ENCODE measurements at regions not wholly inside any gene's neighbourhood (a gene's known extent, or its start where the extent isn't known, plus 50 kb on each side); places are given as distances from the start of the nearest gene placed in this dataset.

- no peak for DNase-seq (ENCODE audit: low read depth in 2 of 2)
These were observed 200.9 kb upstream of the RAB6C start for GRCh38 chr2:129778584-129778877.

- DNase-seq (ENCODE audit: low read depth in 2 of 2): no peak
These were observed 199.7 kb upstream of the RAB6C start for GRCh38 chr2:129779783-129780182.

- DNase-seq (ENCODE audit: low read depth in 2 of 2): no peak
These were observed 198.9 kb upstream of the RAB6C start for GRCh38 chr2:129780316-129781270.

GRCh38 chr2:129781749-129782632 lies 197.5 kb upstream of the RAB6C start:
- no peak for DNase-seq (ENCODE audit: low read depth in 2 of 2)

GRCh38 chr2:129782633-129782990 lies 196.9 kb upstream of the RAB6C start:
- no peak for DNase-seq (ENCODE audit: low read depth in 2 of 2)

GRCh38 chr2:129784486-129784885 lies 195.0 kb upstream of the RAB6C start:
- DNase-seq (ENCODE audit: low read depth in 2 of 2): no peak

GRCh38 chr2:129791712-129792111 lies 187.8 kb upstream of the RAB6C start:
- no peak for DNase-seq (ENCODE audit: low read depth in 2 of 2)

- DNase-seq (ENCODE audit: low read depth in 2 of 2): no peak
These were observed 186.0 kb upstream of the RAB6C start for GRCh38 chr2:129793431-129793902.

GRCh38 chr2:129794116-129794515 lies 185.3 kb upstream of the RAB6C start:
- no peak for DNase-seq (ENCODE audit: low read depth in 2 of 2)

GRCh38 chr2:129794540-129794939 lies 184.9 kb upstream of the RAB6C start:
- no peak for DNase-seq (ENCODE audit: low read depth in 2 of 2)

- no peak for DNase-seq (ENCODE audit: low read depth in 2 of 2)
These were observed 183.2 kb upstream of the RAB6C start for GRCh38 chr2:129796225-129796624.

GRCh38 chr2:129796801-129797488 lies 182.5 kb upstream of the RAB6C start:
- no peak for DNase-seq (ENCODE audit: low read depth in 2 of 2)

- DNase-seq (ENCODE audit: low read depth in 2 of 2): no peak
These were observed 181.8 kb upstream of the RAB6C start for GRCh38 chr2:129797489-129798300.

GRCh38 chr2:129798301-129798581 lies 181.2 kb upstream of the RAB6C start:
- DNase-seq (ENCODE audit: low read depth in 2 of 2): no peak

- DNase-seq (ENCODE audit: low read depth in 2 of 2): no peak
These were observed 180.8 kb upstream of the RAB6C start for GRCh38 chr2:129798626-129799025.

GRCh38 chr2:129799036-129799958 lies 180.2 kb upstream of the RAB6C start:
- no peak for DNase-seq (ENCODE audit: low read depth in 2 of 2)

GRCh38 chr2:129800285-129800684 lies 179.2 kb upstream of the RAB6C start:
- DNase-seq (ENCODE audit: low read depth in 2 of 2): no peak

GRCh38 chr2:129800686-129801085 lies 178.8 kb upstream of the RAB6C start:
- DNase-seq (ENCODE audit: low read depth in 2 of 2): no peak

- peak; percentile 55 to 56 for DNase-seq (ENCODE audit: low read depth in 2 of 2)
These were observed 177.9 kb upstream of the RAB6C start for GRCh38 chr2:129801575-129801974.

- no peak for DNase-seq (ENCODE audit: low read depth in 2 of 2)
These were observed 177.2 kb upstream of the RAB6C start for GRCh38 chr2:129802290-129802689.

Measured in fibroblast of skin of left biceps (primary cell).